Activated naive CD4-positive, alpha-beta T cell treated with anti-CD3 and anti-CD28 coated beads, Interleukin-2, amount 50 U/mL, for 72 hours (primary cell): ENCODE measurements at regions not wholly inside any gene's neighbourhood (a gene's known extent, or its start where the extent isn't known, plus 50 kb on each side); places are given as distances from the start of the nearest gene placed in this dataset.

Source experiments
- ATAC-seq, 2 donors: fragments of 150-1000 bp; cut with Tn5 transposase; 2 replicates each; pipeline ENCODE4 v1.10.0; 2021; ENCODE audit warnings: mild to moderate bottlenecking in 2 of 2, moderate library complexity in 2 of 2
- DNase-seq, 2 donors: peaks; one replicate each; pipeline ENCODE4 v3.0.0; 2021 to 2022; ENCODE audit warnings: low spot score in 2 of 2
- H3K27ac Mint-ChIP-seq, 2 donors: one replicate each; pipeline ENCODE4 v1.8.0; 2022; ENCODE audit warnings: mild to moderate bottlenecking in 2 of 2, mixed read lengths in 2 of 2
- H3K36me3 Mint-ChIP-seq, 2 donors: one replicate each; pipeline ENCODE4 v1.8.0; 2022; ENCODE audit warnings: mixed read lengths in 2 of 2
- H3K9me3 Mint-ChIP-seq, 2 donors: one replicate each; pipeline ENCODE4 v1.8.0; 2022; ENCODE audit warnings: mixed read lengths in 2 of 2

DNA sequence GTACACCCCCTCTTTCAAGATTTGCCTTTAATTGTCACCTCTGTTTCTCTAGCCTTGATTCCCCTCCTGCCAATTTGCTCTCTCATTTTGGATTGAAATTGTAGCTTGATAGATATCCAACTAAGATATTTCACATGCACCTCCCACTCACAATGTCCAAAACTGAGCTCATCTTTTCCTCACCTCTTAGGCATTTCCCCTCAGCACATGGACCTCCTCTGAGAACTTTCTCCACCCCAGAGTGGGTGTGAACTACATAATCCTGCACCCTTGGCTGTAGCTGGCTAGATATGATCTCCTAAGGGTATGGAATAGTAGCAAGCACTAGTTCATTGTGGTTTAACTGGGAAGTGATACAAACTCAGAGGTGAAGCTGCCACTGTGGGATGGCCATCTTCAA lies 91.5 kb upstream of the SESN3 start:
- no peak for DNase-seq
- H3K36me3 Mint-ChIP-seq = no peaks in the 10 kb centered on the region
- H3K9me3 Mint-ChIP-seq = peaks cover 0 to 16% of the 10 kb centered on the region in 2 donors
- peak overlapping the region in 1 of 2 donors; percentile 27 for H3K27ac Mint-ChIP-seq
- no peak for ATAC-seq

GRCh38 chr11:95318498-95318897 lies 87.5 kb upstream of the SESN3 start:
- H3K9me3 Mint-ChIP-seq = peaks cover 0 to 16% of the 10 kb centered on the region in 2 donors
- no peak for DNase-seq
- no peak for ATAC-seq
- no peaks in the 10 kb centered on the region for H3K36me3 Mint-ChIP-seq
- no peak overlapping the region for H3K27ac Mint-ChIP-seq

DNA sequence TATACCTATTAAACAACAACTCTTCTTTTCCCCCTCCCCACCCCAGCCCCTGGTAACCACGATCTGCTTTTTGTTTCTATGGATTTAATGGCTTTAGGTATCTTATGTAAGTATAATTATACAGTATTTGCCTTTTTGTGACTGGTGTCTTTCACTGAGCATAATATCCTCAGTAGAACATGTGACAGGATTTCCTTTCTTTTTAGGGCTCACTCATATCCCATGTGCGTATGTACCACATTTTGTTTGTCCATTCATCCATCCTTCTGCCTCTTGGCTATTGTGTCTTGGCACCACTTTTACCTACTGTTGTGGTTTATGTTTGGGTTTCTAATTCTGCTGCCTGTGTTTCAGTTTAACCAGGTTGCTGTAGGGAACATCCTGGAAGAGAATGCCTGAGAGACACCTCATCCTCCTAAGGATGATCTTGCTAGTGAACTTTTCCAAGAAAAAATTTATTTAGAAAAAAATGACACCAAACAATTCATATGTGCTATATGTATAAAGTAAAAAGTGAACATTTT lies 77.6 kb upstream of the SESN3 start:
- peaks cover 0 to 5% of the 10 kb centered on the region in 2 donors for H3K36me3 Mint-ChIP-seq
- DNase-seq (no peak), ATAC-seq (no peak)
- peaks cover 0 to 17% of the 10 kb centered on the region in 2 donors for H3K9me3 Mint-ChIP-seq
- no peak overlapping the region for H3K27ac Mint-ChIP-seq

DNA sequence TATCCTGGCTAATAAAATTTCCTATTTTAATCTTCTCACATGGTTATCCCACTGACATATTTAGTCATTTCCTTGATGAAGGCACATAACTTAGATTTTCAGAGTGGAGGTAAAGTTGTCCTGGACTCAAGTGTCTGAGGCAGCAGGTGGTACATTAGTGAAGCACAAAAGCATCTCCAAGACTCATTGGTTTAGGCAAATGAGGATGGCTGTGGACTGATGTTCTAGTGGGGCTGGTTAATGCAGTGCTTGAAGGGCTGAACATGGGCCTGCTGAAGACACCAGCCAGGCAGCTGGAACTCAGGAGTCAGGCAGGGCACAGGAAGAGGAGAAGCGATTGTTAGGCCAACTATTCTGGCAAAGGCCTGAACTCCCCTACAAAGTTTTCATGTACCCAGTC lies 76.3 kb upstream of the SESN3 start:
- DNase-seq = no peak
- H3K27ac Mint-ChIP-seq = no peak overlapping the region
- peaks cover 0 to 5% of the 10 kb centered on the region in 2 donors for H3K36me3 Mint-ChIP-seq
- ATAC-seq = no peak
- H3K9me3 Mint-ChIP-seq = peaks cover 0 to 22% of the 10 kb centered on the region in 2 donors

DNA sequence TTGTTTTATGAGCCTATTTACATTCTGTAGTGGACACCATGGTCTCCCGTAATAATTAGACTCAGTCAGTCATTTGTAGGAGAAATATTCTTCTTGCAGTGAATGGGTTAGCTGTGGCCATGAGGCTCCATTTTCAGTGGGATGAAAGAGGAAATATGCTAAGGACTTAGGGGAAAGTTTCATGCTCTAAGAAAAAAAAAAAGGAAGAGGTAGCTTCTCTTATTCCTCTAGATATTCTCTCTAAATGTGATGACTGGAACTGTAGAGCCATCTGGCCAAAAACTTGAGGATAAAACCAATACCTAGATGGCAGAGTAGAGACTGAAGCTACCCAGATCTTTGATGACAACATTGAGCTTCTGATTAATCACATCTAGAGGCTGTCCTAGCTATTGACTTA lies 75.8 kb upstream of the SESN3 start:
- H3K36me3 Mint-ChIP-seq = peaks cover 0 to 5% of the 10 kb centered on the region in 2 donors

DNA sequence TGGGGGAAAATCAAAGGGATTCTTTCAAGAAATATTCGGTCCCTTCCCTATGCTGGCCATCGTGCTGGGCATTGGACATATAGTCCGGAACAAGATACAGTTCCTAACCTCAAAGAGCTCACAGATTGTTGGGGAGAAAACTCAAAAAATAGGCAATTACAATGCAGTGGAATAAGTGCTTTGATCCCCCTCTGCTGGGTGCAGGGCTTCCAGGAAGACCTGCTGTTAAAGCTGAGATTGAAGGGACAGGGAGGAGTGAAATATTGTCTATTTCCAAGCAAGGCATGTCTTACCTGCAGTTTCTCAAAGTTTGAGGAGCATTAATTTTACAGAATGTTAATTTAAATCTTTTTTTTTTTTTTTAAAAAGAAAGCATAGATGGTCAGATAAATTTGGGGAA lies 75.1 kb upstream of the SESN3 start:
- Mint-ChIP-seq H3K36me3 (peaks cover 0 to 5% of the 10 kb centered on the region in 2 donors), H3K9me3 (peaks cover 0 to 22% of the 10 kb centered on the region in 2 donors), H3K27ac (no peak overlapping the region)
- DNase-seq = no peak
- ATAC-seq = no peak

More for the DNA sequence above, 75.8 kb upstream of the SESN3 start:
- no peak for ATAC-seq
- H3K9me3 Mint-ChIP-seq = peaks cover 0 to 22% of the 10 kb centered on the region in 2 donors
- DNase-seq = no peak
- H3K27ac Mint-ChIP-seq = no peak overlapping the region

- H3K36me3 Mint-ChIP-seq = peaks cover 0 to 5% of the 10 kb centered on the region in 2 donors
- no peak for DNase-seq
- peaks cover 0 to 22% of the 10 kb centered on the region in 2 donors for H3K9me3 Mint-ChIP-seq
- no peak for ATAC-seq
- H3K27ac Mint-ChIP-seq = no peak overlapping the region
Measured at GRCh38 chr11:95305705-95306104, 74.7 kb upstream of the SESN3 start.

- DNase-seq (no peak), ATAC-seq (no peak)
- Mint-ChIP-seq H3K27ac (no peak overlapping the region), H3K36me3 (peaks cover 0 to under 1% of the 10 kb centered on the region in 2 donors), H3K9me3 (peaks cover 0 to 18% of the 10 kb centered on the region in 2 donors)
Measured at GRCh38 chr11:95304777-95305176, 73.8 kb upstream of the SESN3 start.

- Mint-ChIP-seq H3K27ac (no peak overlapping the region), H3K36me3 (no peaks in the 10 kb centered on the region), H3K9me3 (peaks cover 0 to 10% of the 10 kb centered on the region in 2 donors)
- ATAC-seq = no peak
- DNase-seq = no peak
Measured at GRCh38 chr11:95302211-95302610, 71.2 kb upstream of the SESN3 start.

DNA sequence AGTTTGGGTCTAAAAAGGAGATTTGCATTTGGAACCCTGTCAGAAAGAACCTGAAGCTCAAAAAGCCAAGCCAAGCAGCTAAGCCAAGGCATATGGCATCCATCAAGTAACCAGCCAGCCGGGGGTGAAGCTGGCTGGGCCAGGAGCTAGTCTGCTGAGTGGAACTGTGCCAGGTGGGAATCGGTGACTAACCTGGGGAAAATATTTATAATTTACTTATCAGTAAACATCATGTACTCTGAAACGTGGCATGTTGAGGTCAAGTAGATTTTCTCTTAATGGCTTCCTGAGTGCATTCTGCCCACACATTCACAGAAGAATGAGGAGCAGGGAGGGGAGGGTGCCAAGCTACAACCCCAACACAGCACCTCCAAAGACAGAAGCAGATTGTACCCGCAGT lies 70.5 kb upstream of the SESN3 start:
- H3K27ac Mint-ChIP-seq = no peak overlapping the region
- H3K9me3 Mint-ChIP-seq = peaks cover 0 to 10% of the 10 kb centered on the region in 2 donors
- ATAC-seq = no peak

DNA sequence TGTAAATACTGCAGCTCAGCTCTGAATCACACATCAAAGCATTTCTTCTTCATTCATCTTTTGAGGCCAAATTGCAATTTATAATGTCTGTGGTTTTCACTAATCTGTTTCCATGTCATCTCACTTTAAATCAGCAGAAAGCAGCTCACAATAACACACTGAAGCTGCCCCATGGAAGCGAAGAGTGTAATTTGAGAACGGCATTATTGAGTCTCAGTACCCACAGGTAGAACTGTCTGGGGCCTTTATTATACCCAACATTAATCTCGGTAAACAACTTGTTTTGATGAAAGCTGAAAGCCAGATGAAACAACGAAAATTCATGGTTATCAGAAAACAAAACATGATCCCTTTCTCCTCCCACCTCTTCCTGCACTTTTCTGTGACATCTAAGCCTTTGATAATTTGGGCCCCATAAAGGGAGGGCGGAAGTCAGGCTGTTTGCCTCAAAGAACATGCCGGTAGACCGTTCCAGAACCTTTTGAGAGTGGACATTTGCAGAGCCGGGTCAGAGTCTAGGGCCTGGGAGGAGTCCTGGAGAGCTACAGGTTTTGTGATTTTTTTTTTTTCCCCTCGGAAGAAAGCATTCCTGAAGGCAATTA lies 68.2 kb upstream of the SESN3 start:
- peak; percentile 27 to 90 for ATAC-seq

More for the DNA sequence above, 70.5 kb upstream of the SESN3 start:
- no peak for DNase-seq
- no peaks in the 10 kb centered on the region for H3K36me3 Mint-ChIP-seq

GRCh38 chr11:95297680-95298452 lies 66.9 kb upstream of the SESN3 start:
- no peaks in the 10 kb centered on the region for H3K36me3 Mint-ChIP-seq
- H3K27ac Mint-ChIP-seq = peak overlapping the region in 1 of 2 donors; percentile 8
- H3K9me3 Mint-ChIP-seq = peaks cover 0 to under 1% of the 10 kb centered on the region in 2 donors
- DNase-seq = no peak
- ATAC-seq = peak in 1 of 2 donors; percentile 51

More for the DNA sequence above, 68.2 kb upstream of the SESN3 start:
- DNase-seq = peak in 1 of 2 donors; percentile 12
- Mint-ChIP-seq H3K27ac (peak overlapping the region; percentile 28 to 44), H3K36me3 (no peaks in the 10 kb centered on the region), H3K9me3 (peaks cover 0 to 6% of the 10 kb centered on the region in 2 donors)

- ATAC-seq (no peak), DNase-seq (no peak)
- Mint-ChIP-seq H3K36me3 (no peaks in the 10 kb centered on the region), H3K9me3 (no peaks in the 10 kb centered on the region), H3K27ac (no peak overlapping the region)
Measured at GRCh38 chr11:95296621-95297025, 65.6 kb upstream of the SESN3 start.

GRCh38 chr11:95296165-95296564 lies 65.2 kb upstream of the SESN3 start:
- ATAC-seq = no peak
- H3K9me3 Mint-ChIP-seq = no peaks in the 10 kb centered on the region
- DNase-seq = no peak
- H3K27ac Mint-ChIP-seq = no peak overlapping the region
- H3K36me3 Mint-ChIP-seq = no peaks in the 10 kb centered on the region

GRCh38 chr11:95295382-95296149 lies 64.6 kb upstream of the SESN3 start:
- H3K9me3 Mint-ChIP-seq = no peaks in the 10 kb centered on the region
- no peaks in the 10 kb centered on the region for H3K36me3 Mint-ChIP-seq
- DNase-seq = no peak
- ATAC-seq = no peak
- H3K27ac Mint-ChIP-seq = no peak overlapping the region

- no peak overlapping the region for H3K27ac Mint-ChIP-seq
- DNase-seq (no peak), ATAC-seq (no peak)
- no peaks in the 10 kb centered on the region for H3K36me3 Mint-ChIP-seq
- H3K9me3 Mint-ChIP-seq = no peaks in the 10 kb centered on the region
Measured at GRCh38 chr11:95294701-95295100, 63.7 kb upstream of the SESN3 start.

DNA sequence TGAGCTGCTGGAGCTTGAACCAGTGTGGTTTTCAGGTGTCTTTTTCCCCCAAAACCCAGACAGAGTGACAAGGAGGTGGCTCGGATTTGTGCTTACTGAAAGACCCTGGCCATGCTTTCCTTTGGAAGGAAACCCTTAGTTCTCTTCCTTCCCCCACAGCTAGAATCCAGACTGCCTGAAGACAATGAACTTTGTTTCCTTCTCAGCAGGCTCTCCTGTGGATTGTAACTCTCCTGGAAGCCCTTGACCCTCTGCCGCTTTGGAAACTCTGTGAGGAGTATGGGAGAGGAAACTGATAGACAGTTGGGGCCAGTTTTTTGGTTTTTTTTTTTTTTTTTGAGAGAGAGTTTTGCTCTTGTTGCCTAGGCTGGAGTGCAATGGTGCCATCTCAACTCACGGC lies 62.1 kb upstream of the SESN3 start:
- ATAC-seq (no peak), DNase-seq (no peak)
- H3K9me3 Mint-ChIP-seq = no peaks in the 10 kb centered on the region
- no peaks in the 10 kb centered on the region for H3K36me3 Mint-ChIP-seq
- no peak overlapping the region for H3K27ac Mint-ChIP-seq
